ENCODE measurements at regions not wholly inside any gene's neighbourhood (a gene's known extent, or its start where the extent isn't known, plus 50 kb on each side); places are given as distances from the start of the nearest gene placed in this dataset.
A peak's percentile ranks its signal among the peaks of the same experiment; 100 is the strongest.

- H3K9me1 ChIP-seq (replicated peaks; ENCODE audit: control insufficient read depth, extremely low read depth, insufficient read depth, low read length), result no peaks in the 10 kb centered on the region
- H3K4me2 ChIP-seq (ENCODE audit: insufficient read depth, low read length), result no peak overlapping the region
- no peaks in the 10 kb centered on the region for H3K36me3 ChIP-seq (ENCODE audit: control insufficient read depth in 2 of 2, extremely low read depth in 1 of 2, insufficient read depth in 2 of 2, low read length in 2 of 2)
- no peak overlapping the region for H2AFZ ChIP-seq (ENCODE audit: low read depth, low read length)
- H3K4me1 ChIP-seq (ENCODE audit: control insufficient read depth, extremely low read depth, insufficient read depth, low read length), result no peaks in the 10 kb centered on the region
- H3K27me3 ChIP-seq (ENCODE audit: control insufficient read depth in 2 of 2, insufficient read depth in 2 of 2, low read length in 2 of 2), result no peaks in the 10 kb centered on the region
- dilution Hi-C loops (cut with MboI; ENCODE audit: extremely low pct_ligation_motif_present, low sequenced_read_pairs), result no loop called here
- intact Hi-C loops (cut with micrococcal nuclease), result loop anchor here (2.0 kb wide), 1 partner anchor 15 kb away; no protein-coding TSS in a partner anchor
- H4K20me1 ChIP-seq (replicated peaks; ENCODE audit: control insufficient read depth, extremely low read depth, insufficient read depth, low read length), result no peaks in the 10 kb centered on the region
- no peaks in the 10 kb centered on the region for H3K79me2 ChIP-seq (ENCODE audit: control insufficient read depth, insufficient read depth, low read length)
- no peak overlapping the region for H3K4me3 ChIP-seq (replicated peaks in 1 of 3; ENCODE audit: insufficient read depth in 1 of 3, low read depth in 1 of 3, low read length in 3 of 3)
- no peak for FAIRE-seq
- TF ChIP-seq POLR2A (IDR thresholded peaks at IDR 0.05; ENCODE audit: low read depth, low read length) (no peak), FOS (IDR thresholded peaks at IDR 0.05; ENCODE audit: borderline replicate concordance, insufficient read depth, low read length) (peak; percentile 48)
- POLR2A ChIA-PET, result no interaction called here
- no peak overlapping the region for H3K27ac ChIP-seq (ENCODE audit: insufficient read depth, low read depth, low read length)
- no peaks in the 10 kb centered on the region for H3K9me3 ChIP-seq (replicated peaks; ENCODE audit: control insufficient read depth, insufficient read depth, low read length)
- CTCF ChIA-PET, result interaction anchor here (0.6 to 1.4 kb wide), 4 partner anchors 11 to 720 kb away, joined by 3 to 6 read pairs (median 4); no protein-coding TSS in a partner anchor
- no peak overlapping the region for H3K9ac ChIP-seq (replicated peaks; ENCODE audit: extremely low read depth, insufficient read depth, low read length)
- BruUV-seq (replicated peaks), result no TSS peak
- peak; percentile 56 for DNase-seq (ENCODE audit: low read depth, low spot score)
These were observed 85.6 kb upstream of the ETAA1 start for GRCh38 chr2:67311536-67311935.

GRCh38 chr2:67312871-67313270 is 84.3 kb upstream of the ETAA1 start:
- dilution Hi-C loops (cut with MboI; ENCODE audit: extremely low pct_ligation_motif_present, low sequenced_read_pairs), result no loop called here

More at GRCh38 chr2:67312871-67313270, 84.3 kb upstream of the ETAA1 start:
- Histone ChIP-seq H3K27me3 (ENCODE audit: control insufficient read depth in 2 of 2, insufficient read depth in 2 of 2, low read length in 2 of 2) (no peaks in the 10 kb centered on the region), H3K4me1 (ENCODE audit: control insufficient read depth, extremely low read depth, insufficient read depth, low read length) (no peaks in the 10 kb centered on the region), H3K4me2 (ENCODE audit: insufficient read depth, low read length) (no peak overlapping the region), H3K79me2 (ENCODE audit: control insufficient read depth, insufficient read depth, low read length) (no peaks in the 10 kb centered on the region), H3K9me1 (replicated peaks; ENCODE audit: control insufficient read depth, extremely low read depth, insufficient read depth, low read length) (no peaks in the 10 kb centered on the region), H3K9me3 (replicated peaks; ENCODE audit: control insufficient read depth, insufficient read depth, low read length) (no peaks in the 10 kb centered on the region), H3K36me3 (ENCODE audit: control insufficient read depth in 2 of 2, extremely low read depth in 1 of 2, insufficient read depth in 2 of 2, low read length in 2 of 2) (no peaks in the 10 kb centered on the region), H4K20me1 (replicated peaks; ENCODE audit: control insufficient read depth, extremely low read depth, insufficient read depth, low read length) (no peaks in the 10 kb centered on the region), H2AFZ (ENCODE audit: low read depth, low read length) (no peak overlapping the region), H3K4me3 (replicated peaks in 1 of 3; ENCODE audit: insufficient read depth in 1 of 3, low read depth in 1 of 3, low read length in 3 of 3) (no peak overlapping the region), H3K27ac (ENCODE audit: insufficient read depth, low read depth, low read length) (no peak overlapping the region), H3K9ac (replicated peaks; ENCODE audit: extremely low read depth, insufficient read depth, low read length) (no peak overlapping the region)
- ChIA-PET CTCF (interaction anchor here (1.4 to 1.6 kb wide), 2 partner anchors 8 to 718 kb away, joined by 4 read pairs; no protein-coding TSS in a partner anchor), POLR2A (no interaction called here)
- intact Hi-C loops (cut with micrococcal nuclease), result loop anchor here (2.0 kb wide), 1 partner anchor 684 kb away; no protein-coding TSS in a partner anchor
- DNase-seq (ENCODE audit: low read depth, low spot score) (no peak), FAIRE-seq (no peak)
- no peak for TF ChIP-seq FOS (IDR thresholded peaks at IDR 0.05; ENCODE audit: borderline replicate concordance, insufficient read depth, low read length)
- TF ChIP-seq MYC (IDR thresholded peaks at IDR 0.05; ENCODE audit: low read depth, low read length), result no peak
- no peak for TF ChIP-seq GATA2 (IDR thresholded peaks at IDR 0.05; ENCODE audit: insufficient read depth, insufficient read length, low read depth, low read length)
- TF ChIP-seq MAX (IDR thresholded peaks at IDR 0.05; ENCODE audit: insufficient read depth, insufficient read length), result no peak
- TF ChIP-seq EZH2 (IDR thresholded peaks at IDR 0.05; ENCODE audit: borderline replicate concordance, low read depth, low read length, severe bottlenecking), result no peak
- TF ChIP-seq JUN (IDR thresholded peaks at IDR 0.05; ENCODE audit: borderline replicate concordance, insufficient read depth, insufficient read length, low read depth), result no peak
- TF ChIP-seq CTCF (IDR thresholded peaks at IDR 0.05; ENCODE audit: extremely low read depth in 1 of 2, insufficient read depth in 1 of 2, low read depth in 1 of 2, low read length in 2 of 2), result no peak
- TF ChIP-seq POLR2AphosphoS5 (IDR thresholded peaks at IDR 0.05; ENCODE audit: insufficient read depth, low read depth, low read length), result no peak
- TF ChIP-seq POLR2A (IDR thresholded peaks at IDR 0.05; ENCODE audit: low read depth, low read length), result no peak
- BruUV-seq (replicated peaks), result no TSS peak

Data from endothelial cell of umbilical vein (primary cell).